Left hindlimb (tissue), 1 donor: ENCODE measurements at regions not wholly inside any gene's neighbourhood (a gene's known extent, or its start where the extent isn't known, plus 50 kb on each side); places are given as distances from the start of the nearest gene placed in this dataset.
"Not testable (repeated sequence)": the region's sequence is repeated elsewhere in the genome, so short reads cannot be mapped to it uniquely, and the experiment has no call there.

Experiments
- DNase-seq: peaks from one replicate; pipeline ENCODE4 v3.0.0-alpha.2; 2018

DNA sequence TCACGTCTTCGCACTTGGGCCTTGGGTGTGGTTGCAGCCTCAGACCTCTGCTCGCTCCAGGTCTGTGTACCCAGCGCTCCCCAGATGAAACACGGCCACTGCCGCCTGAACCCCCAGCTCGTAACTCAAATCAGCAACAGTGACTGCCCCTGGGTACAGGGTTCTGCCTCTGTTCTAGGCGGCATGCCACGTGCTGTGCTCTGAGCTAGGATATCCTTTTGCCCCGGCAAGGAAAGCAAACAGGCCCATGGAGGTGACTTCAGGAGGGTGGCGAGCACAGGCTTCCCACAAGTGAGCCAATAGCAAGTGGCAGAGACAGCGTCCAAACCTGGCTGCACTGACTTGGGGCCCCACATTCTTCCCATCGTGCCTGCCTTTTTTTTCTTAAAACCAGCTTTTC is 96.3 kb upstream of the PZP start:
- not testable (repeated sequence) for DNase-seq

DNA sequence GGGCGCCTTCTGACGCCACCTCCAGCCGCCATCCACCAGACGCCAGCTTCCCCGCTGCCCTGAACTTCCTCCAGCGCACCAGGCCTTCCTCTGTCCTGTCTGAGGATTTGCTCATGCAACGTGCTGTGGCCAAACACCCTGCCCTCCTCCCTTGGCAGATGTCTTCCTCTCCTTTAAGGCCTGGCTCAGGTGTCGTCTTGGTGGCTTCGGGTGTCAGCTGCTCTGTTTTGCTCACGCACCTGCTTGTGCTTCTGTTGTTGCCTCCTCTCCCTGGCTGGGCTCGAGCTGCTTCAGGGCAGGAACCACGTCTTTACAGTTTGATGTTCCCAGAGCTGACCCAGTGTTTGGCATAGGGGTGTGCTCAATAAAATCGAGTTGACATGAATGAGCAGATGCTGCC is 87.7 kb upstream of the PZP start:
- not testable (repeated sequence) for DNase-seq

DNA sequence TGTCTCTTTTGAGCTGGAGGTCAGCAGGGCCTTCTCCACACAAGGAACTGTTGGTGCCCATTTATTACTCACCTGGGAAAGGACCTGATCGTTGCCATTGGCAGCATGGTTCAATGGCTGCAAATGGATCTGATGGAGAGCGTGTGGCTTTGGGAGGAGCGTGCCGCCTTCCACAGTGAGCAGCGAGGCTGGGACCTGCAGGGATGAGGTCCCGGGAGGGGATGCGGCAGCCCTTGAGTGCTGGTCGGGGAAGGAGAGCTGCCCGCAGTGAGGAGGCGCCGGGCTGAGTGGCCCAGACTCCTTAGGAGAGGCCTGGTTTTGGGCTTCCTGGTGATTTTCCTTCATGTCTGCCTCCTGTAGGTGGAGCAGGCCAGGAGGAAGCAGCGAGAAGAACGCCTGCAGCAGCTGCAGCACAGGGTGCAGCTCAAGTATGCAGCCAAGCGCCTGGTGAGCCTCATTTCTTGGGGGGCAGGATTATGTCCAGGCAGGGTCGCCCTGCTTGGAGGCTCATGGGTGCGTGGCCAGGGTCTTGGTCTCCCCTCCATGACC is 86.0 kb upstream of the PZP start:
- DNase-seq, result not testable (repeated sequence)

DNA sequence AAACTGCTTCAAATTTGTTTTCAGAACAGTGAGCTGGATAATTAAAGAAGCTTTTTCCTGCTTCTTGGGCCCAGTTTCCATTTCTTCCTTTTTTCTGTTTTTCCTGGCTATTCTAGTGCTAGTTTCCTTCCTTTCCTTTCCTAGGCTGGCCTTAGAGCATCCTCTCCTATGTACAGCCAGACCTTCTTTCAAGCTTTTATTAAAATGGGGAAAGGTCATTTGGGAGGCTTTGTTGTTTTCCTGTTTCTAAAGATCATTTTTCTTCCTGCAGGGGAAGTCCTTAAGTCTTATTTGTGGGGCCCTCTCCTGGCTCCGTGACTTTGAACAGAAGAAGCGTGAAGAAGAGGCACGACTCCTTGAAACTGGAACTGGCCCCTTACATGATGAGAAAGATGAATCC is 85.2 kb upstream of the PZP start:
- DNase-seq, result not testable (repeated sequence)

DNA sequence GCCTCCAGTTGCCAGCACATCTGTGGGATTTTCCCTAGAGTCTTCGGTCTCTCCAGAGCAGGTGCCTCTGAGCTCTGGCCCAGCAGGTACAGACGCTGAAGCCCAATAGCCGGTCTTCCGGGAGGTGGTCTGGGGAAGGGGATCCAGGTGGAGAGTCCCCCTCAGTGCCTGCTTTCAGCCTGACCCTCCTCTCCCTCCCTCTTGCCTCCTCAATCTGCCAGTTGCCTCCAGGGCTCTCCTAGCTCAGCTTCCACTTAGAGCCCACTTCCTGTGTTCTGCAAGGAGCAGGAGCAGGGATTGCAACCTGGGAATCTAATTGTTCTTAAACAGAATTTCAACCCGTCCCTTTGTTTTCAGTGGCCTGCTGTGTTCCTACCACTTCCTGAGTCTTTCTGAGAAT is 81.8 kb upstream of the PZP start:
- DNase-seq, result not testable (repeated sequence)

DNA sequence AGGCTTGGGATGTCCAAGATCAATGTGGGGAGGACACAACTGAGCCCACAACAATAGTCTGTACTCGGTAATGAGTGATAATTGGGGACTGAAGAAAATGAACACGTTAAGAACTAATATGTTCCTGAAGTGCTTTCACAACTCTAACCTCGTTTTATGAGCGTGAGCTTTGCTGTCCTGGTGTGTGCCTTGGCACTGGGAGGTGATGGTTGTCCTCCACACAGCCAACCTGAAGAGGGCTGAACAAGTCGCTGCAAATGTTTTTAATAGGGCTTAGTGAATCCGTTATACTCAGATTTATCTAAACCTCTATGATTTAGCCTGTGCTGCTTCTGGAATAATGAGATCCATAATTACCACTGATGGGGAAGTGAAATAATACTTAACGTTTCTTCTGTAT is 76.5 kb upstream of the PZP start:
- not testable (repeated sequence) for DNase-seq

DNA sequence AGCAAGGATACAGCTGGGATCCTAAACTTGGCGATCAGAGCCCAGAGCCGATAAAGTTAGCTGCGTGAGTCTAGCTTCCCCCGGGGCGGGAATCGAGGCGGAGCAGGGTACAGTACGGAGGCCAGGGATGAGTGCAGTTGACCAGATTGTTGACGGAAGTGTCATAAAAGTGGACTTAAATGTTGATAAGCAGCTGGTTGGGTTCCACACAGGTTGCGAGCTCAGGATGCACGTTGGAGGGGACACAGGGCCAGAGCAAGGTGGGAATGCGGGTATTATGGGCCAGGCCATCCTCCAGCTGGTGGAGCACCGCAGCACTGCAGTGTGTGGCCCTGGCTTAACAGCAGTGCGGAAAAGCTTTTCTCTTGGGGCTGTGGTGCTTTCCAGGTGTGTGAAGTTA is 76.0 kb upstream of the PZP start:
- DNase-seq, result not testable (repeated sequence)

DNA sequence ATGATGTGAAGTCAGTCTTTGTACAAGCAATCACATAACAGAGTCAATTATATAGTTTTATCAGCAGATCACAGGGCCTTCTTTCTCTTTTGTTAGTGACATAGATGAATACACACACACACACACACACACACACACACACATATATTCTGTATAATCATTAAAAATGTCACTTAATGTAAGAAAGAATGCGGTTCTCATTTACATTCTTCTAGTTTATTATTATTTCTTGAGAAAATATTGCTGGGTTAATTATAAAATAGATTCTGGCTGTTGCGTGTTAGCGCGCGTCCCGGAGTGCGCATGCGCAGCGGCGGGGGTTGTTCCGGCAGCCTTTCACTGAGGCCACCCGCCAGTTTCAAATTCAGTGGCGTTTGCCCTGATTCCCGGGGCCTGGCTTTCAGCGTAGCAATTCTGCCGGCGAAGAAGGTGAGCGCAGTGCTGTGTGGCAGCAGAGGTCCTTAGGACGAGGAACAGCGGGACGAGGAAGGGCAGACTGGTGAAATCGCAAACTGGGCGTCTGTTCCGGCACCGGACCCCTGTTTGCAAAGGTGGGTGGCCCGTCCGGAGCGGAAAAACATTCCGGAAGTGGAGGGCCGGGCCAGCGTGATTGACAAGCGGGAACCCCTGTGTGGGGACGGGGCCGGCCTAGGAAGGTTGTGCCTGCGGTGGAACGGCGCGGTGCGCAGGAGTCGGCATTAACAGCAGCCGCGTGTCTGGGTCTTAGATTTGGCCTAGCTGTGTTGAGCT is 75.3 kb upstream of the PZP start:
- peak; percentile 89 for DNase-seq

DNA sequence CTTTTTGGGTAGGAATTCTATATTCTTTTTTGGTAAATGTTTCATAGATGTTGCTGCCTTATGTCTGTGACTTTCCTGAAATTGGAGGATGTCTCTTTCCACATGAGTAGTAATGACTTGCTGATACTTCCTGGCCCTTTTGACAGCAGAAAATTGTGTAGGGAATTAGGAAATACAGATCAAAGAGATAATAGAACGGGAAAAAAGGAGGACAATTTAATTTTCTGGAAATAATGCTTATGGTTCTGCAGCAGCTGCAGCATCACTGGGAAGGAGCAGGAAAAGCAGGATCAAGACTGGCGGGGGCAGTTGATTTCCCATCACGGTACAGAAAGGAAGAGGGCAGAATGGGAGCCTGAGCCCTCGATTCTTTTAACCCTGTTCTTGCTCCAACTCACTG is 68.8 kb upstream of the PZP start:
- no peak for DNase-seq

DNA sequence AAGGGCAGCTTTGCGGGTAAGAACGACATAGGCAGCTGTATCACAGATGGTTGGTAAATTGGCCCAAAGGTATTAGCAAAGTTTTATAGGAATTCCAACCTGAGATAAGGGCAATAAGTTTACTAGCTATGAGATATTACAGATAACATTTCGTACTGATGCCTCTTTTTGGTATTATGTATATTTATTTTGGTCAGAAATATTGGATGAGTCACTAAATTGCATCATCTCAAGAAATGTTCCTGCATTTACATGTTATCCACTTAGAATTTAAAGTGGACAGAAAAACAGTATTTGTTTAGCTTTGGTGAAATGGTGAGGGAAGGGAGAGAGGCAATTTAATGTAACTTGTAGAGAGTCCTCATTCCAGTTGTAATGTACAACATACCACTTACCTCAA is 65.1 kb upstream of the PZP start:
- DNase-seq, result no peak

DNA sequence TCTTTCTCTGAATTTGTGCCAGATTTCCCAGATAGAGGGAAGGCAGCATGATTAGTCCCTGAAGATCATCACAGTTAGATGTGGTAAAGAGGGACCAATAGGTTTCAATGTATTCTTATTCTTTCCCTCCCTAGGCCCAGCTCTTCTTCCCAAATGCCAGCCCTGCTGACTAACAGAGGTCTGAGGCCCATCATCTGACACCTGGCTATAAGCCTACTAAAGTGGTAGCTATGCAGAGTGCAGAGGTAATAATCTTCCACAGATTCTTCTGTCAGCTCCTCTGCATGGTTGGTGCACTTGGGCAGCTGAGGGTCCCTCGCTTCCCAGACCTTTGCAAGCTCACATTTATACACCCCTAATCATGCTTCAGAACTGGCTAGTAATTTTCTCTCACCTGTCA is 63.7 kb upstream of the PZP start:
- DNase-seq, result no peak

DNA sequence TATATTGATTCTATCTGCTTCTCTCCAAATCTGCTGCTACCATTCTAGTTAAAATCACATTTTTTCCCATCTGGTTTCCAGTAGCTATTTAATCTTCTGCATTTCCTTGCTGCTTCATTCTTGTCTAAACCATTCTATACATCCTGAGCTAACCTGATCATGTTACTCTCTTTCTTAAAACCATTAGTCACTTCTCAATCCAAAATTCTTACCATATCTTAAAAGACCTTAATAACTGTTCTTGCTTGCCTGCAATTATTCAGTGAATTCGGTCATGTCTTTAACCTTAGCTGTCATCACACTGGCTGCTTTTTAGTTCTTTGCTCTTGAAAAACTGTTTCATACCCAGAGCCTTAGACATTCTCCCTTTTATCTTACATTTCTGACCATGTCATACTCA is 56.4 kb upstream of the PZP start:
- DNase-seq, result no peak

DNA sequence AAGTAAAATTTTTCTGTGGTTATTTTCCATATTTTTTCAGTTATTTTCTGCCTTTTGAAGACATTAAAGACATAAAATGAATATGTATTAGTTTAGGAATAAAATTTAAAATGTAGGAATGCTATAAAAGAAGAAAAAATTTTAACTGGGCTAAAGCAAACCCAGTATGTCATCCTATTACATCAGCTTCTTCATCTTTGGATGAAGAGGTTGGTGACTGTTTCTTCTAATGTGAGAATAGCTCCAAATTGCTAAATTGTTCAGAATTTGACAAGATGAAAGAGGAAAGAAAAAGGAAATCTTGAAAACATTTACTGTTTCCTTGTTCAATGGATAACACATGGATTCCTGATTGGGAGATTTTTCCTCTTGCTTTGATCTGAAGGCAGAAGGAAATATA is 52.7 kb upstream of the PZP start:
- DNase-seq, result no peak

DNA sequence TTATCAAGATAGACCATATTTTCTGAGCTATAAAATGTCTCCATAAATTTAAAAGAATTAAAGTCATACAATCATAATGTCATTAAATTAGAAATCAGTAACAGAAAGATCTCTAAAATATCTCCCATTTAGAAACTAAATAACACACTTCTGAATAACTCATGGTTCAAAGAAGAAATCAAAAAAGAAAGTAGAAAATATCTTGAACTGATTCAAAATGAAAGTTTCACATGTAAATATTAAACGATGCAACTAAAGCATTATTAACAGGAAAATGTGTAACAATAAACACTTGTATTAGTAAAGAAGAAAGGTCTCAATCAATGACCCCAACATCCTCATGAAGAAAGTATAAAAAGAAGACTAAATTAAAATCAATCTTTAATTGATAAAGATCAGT is 50.5 kb upstream of the PZP start:
- no peak for DNase-seq
